ENCODE measurements at regions not wholly inside any gene's neighbourhood (a gene's known extent, or its start where the extent isn't known, plus 50 kb on each side); places are given as distances from the start of the nearest gene placed in this dataset.

GRCh38 chr3:27649277-27649676 lies 72.8 kb downstream of the EOMES start:
- TF ChIP-seq YY1 (IDR thresholded peaks at IDR 0.05; ENCODE audit: low read depth) = no peak
- TF ChIP-seq, protein P1, sequence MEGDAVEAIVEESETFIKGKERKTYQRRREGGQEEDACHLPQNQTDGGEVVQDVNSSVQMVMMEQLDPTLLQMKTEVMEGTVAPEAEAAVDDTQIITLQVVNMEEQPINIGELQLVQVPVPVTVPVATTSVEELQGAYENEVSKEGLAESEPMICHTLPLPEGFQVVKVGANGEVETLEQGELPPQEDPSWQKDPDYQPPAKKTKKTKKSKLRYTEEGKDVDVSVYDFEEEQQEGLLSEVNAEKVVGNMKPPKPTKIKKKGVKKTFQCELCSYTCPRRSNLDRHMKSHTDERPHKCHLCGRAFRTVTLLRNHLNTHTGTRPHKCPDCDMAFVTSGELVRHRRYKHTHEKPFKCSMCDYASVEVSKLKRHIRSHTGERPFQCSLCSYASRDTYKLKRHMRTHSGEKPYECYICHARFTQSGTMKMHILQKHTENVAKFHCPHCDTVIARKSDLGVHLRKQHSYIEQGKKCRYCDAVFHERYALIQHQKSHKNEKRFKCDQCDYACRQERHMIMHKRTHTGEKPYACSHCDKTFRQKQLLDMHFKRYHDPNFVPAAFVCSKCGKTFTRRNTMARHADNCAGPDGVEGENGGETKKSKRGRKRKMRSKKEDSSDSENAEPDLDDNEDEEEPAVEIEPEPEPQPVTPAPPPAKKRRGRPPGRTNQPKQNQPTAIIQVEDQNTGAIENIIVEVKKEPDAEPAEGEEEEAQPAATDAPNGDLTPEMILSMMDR (IDR thresholded peaks at IDR 0.05) = no peak
- no peak for TF ChIP-seq NRF1 (IDR thresholded peaks at IDR 0.05; ENCODE audit: low read depth, low read length)
- TF ChIP-seq GABPA (IDR thresholded peaks at IDR 0.05; ENCODE audit: low read depth) = no peak
- no peak for TF ChIP-seq SMC3 (IDR thresholded peaks at IDR 0.05; ENCODE audit: low read depth, low read length)
- no peak for TF ChIP-seq TEAD4 (IDR thresholded peaks at IDR 0.05; ENCODE audit: borderline replicate concordance, insufficient read depth)
- TF ChIP-seq MXI1 (IDR thresholded peaks at IDR 0.05; ENCODE audit: low read depth, low read length) = no peak
- no peak for TF ChIP-seq USF2 (IDR thresholded peaks at IDR 0.05; ENCODE audit: borderline replicate concordance, low read depth, low read length)
- TF ChIP-seq, protein P2, sequence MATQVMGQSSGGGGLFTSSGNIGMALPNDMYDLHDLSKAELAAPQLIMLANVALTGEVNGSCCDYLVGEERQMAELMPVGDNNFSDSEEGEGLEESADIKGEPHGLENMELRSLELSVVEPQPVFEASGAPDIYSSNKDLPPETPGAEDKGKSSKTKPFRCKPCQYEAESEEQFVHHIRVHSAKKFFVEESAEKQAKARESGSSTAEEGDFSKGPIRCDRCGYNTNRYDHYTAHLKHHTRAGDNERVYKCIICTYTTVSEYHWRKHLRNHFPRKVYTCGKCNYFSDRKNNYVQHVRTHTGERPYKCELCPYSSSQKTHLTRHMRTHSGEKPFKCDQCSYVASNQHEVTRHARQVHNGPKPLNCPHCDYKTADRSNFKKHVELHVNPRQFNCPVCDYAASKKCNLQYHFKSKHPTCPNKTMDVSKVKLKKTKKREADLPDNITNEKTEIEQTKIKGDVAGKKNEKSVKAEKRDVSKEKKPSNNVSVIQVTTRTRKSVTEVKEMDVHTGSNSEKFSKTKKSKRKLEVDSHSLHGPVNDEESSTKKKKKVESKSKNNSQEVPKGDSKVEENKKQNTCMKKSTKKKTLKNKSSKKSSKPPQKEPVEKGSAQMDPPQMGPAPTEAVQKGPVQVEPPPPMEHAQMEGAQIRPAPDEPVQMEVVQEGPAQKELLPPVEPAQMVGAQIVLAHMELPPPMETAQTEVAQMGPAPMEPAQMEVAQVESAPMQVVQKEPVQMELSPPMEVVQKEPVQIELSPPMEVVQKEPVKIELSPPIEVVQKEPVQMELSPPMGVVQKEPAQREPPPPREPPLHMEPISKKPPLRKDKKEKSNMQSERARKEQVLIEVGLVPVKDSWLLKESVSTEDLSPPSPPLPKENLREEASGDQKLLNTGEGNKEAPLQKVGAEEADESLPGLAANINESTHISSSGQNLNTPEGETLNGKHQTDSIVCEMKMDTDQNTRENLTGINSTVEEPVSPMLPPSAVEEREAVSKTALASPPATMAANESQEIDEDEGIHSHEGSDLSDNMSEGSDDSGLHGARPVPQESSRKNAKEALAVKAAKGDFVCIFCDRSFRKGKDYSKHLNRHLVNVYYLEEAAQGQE (IDR thresholded peaks at IDR 0.05; ENCODE audit: low read depth, low read length) = no peak
- no peak for TF ChIP-seq RAD21 (IDR thresholded peaks at IDR 0.05; ENCODE audit: low read length)
- no peak for TF ChIP-seq POLR2AphosphoS5 (IDR thresholded peaks at IDR 0.05; ENCODE audit: low read depth, low read length)
